Esophagus muscularis mucosa (tissue), 4 donors: ENCODE measurements at regions not wholly inside any gene's neighbourhood (a gene's known extent, or its start where the extent isn't known, plus 50 kb on each side); places are given as distances from the start of the nearest gene placed in this dataset.

Experiments
- DNase-seq: peaks from one replicate; pipeline ENCODE4 v3.0.0-alpha.2; 2017; ENCODE audit errors: extremely low spot score
- H3K27ac ChIP-seq, 4 donors: fragments of 200-600 bp; sonication (generic); replicated peaks in 1 of 4; 1 replicate in 3 of 4; 2 replicates in 1 of 4; pipeline ENCODE4 v1.5.1; 2016 to 2019; ENCODE audit warnings: mild to moderate bottlenecking in 1 of 4
- H3K27me3 ChIP-seq, 4 donors: fragments of 200-600 bp; sonication (generic); one replicate each; pipeline versions ENCODE4 v1.5.1 to v1.6.0; 2016 to 2019
- H3K36me3 ChIP-seq, 4 donors: fragments of 200-600 bp; sonication (generic); one replicate each; pipeline ENCODE4 v1.5.1; 2016 to 2019
- H3K4me1 ChIP-seq, 4 donors: fragments of 200-600 bp; sonication (generic); one replicate each; pipeline ENCODE4 v1.5.1; 2016 to 2019
- H3K4me3 ChIP-seq, 4 donors: fragments of 200-600 bp; sonication (generic); 1 replicate in 2 of 4; 2 replicates in 2 of 4; pipeline ENCODE4 v1.5.1; 2016 to 2019; ENCODE audit warnings: mild to moderate bottlenecking in 4 of 4, moderate library complexity in 1 of 4
- H3K9me3 ChIP-seq, 4 donors: fragments of 200-600 bp; sonication (generic); 1 replicate in 3 of 4; 2 replicates in 1 of 4; pipeline ENCODE4 v1.5.1; 2016 to 2019
- EP300 ChIP-seq: sonication (generic); formaldehyde crosslinking; IDR thresholded peaks from one replicate; pipeline ENCODE4 v1.6.1; 2017; ENCODE audit warnings: antibody characterized with exemption
- POLR2A ChIP-seq: fragments of 450-650 bp; IDR thresholded peaks from one replicate; pipeline ENCODE4 v1.6.1; 2017; ENCODE audit warnings: antibody characterized with exemption, moderate library complexity, mild to moderate bottlenecking, low read depth
- POLR2AphosphoS5 ChIP-seq, 2 donors: sonication (generic); formaldehyde crosslinking; IDR thresholded peaks; one replicate each; pipeline ENCODE4 v1.6.1; 2017; ENCODE audit warnings: antibody characterized with exemption in 2 of 2
- WGBS: methylation state at CpG from one replicate; pipeline ENCODE4 v1.1.5; 2018; 5-methylcytosine and 5-hydroxymethylcytosine counted together
- intact Hi-C: fragments of 100-400 bp; cut with DNase I; formaldehyde crosslinking; loops from one replicate; pipeline ENCODE4 v1.15.1; 2023
- TF ChIP-seq, protein P1 (sequence below), 3 experiments: fragments of 200-600 bp in 2 of 3; fragments of 450-650 bp in 1 of 3; sonication (generic) in 2 of 3; IDR thresholded peaks; one replicate each; pipeline ENCODE4 v1.5.1; 2017 to 2019; ENCODE audit warnings: antibody characterized with exemption in 3 of 3, mild to moderate bottlenecking in 2 of 3, moderate library complexity in 1 of 3

DNA sequence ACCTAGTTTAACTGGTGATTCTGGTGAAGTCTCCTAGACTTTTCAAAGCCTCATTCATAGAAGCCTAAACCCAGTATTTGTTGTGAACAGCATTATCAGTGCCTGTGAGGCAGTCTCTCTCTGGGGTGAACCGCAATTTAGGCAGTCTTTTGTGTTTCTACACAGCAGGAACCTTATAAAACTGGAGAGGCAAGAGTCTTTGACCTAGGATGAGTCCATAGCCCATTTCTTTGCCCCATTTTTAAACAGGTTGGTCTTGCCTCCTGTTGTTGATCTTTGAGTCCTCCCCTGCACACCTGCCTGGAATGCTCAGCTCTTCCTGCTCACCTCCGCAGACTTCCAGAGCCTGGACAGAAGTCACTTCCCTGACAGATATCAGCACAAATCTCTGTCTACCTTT is 51.2 kb upstream of the NRP1 start:
- DNase-seq: no peak
- H3K9me3 ChIP-seq: no peaks in the 10 kb centered on the region
- no peaks in the 10 kb centered on the region for H3K36me3 ChIP-seq
- peaks cover 0 to 16% (median 5%) of the 10 kb centered on the region in 4 donors for H3K4me1 ChIP-seq
- TF ChIP-seq, protein P1, sequence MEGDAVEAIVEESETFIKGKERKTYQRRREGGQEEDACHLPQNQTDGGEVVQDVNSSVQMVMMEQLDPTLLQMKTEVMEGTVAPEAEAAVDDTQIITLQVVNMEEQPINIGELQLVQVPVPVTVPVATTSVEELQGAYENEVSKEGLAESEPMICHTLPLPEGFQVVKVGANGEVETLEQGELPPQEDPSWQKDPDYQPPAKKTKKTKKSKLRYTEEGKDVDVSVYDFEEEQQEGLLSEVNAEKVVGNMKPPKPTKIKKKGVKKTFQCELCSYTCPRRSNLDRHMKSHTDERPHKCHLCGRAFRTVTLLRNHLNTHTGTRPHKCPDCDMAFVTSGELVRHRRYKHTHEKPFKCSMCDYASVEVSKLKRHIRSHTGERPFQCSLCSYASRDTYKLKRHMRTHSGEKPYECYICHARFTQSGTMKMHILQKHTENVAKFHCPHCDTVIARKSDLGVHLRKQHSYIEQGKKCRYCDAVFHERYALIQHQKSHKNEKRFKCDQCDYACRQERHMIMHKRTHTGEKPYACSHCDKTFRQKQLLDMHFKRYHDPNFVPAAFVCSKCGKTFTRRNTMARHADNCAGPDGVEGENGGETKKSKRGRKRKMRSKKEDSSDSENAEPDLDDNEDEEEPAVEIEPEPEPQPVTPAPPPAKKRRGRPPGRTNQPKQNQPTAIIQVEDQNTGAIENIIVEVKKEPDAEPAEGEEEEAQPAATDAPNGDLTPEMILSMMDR (IDR thresholded peaks at IDR 0.05): no peak
- TF ChIP-seq EP300: no peak
- no peak for TF ChIP-seq POLR2A
- H3K27ac ChIP-seq: no peak overlapping the region
- 95% methylated on average over 2 of the region's 2 CpGs for WGBS
- no peaks in the 10 kb centered on the region for H3K27me3 ChIP-seq
- intact Hi-C loops: no loop called here
- no peak overlapping the region for H3K4me3 ChIP-seq

- H3K9me3 ChIP-seq: no peaks in the 10 kb centered on the region
- H3K27me3 ChIP-seq: no peaks in the 10 kb centered on the region
- no peaks in the 10 kb centered on the region for H3K36me3 ChIP-seq
- no peak for DNase-seq
- intact Hi-C loops: no loop called here
- no peak overlapping the region for H3K27ac ChIP-seq
- 96% methylated on average over 5 of the region's 5 CpGs for WGBS
- H3K4me1 ChIP-seq: peaks cover 0 to 16% (median 5%) of the 10 kb centered on the region in 4 donors
- TF ChIP-seq POLR2AphosphoS5 (IDR thresholded peaks at IDR 0.05) (no peak), EP300 (no peak), POLR2A (no peak)
- TF ChIP-seq, protein P1 (IDR thresholded peaks at IDR 0.05): no peak
- H3K4me3 ChIP-seq: no peak overlapping the region
Observed at GRCh38 chr10:33385015-33385414, 50.5 kb upstream of the NRP1 start.
